Uterus (tissue), 3 donors: ENCODE measurements at regions not wholly inside any gene's neighbourhood (a gene's known extent, or its start where the extent isn't known, plus 50 kb on each side); places are given as distances from the start of the nearest gene placed in this dataset.

Experiments used
- DNase-seq, 2 donors: peaks; one replicate each; pipeline ENCODE4 v3.0.0-alpha.2; 2019 to 2020
- H3K27ac ChIP-seq, 2 donors: fragments of 200-600 bp; sonication (generic); 1 replicate in 1 of 2; 2 replicates in 1 of 2; pipeline ENCODE4 v1.5.1; 2016 to 2018
- H3K27me3 ChIP-seq, 2 donors: fragments of 200-600 bp; sonication (generic); one replicate each; pipeline ENCODE4 v1.5.1; 2018 to 2019; ENCODE audit warnings: control low read depth in 1 of 2
- H3K36me3 ChIP-seq, 2 donors: fragments of 200-600 bp; sonication (generic); one replicate each; pipeline ENCODE4 v1.5.1; 2019; ENCODE audit warnings: control low read depth in 1 of 2
- H3K4me1 ChIP-seq, 2 donors: fragments of 200-600 bp; sonication (generic); one replicate each; pipeline ENCODE4 v1.5.1; 2018 to 2019; ENCODE audit warnings: control low read depth in 1 of 2
- H3K4me3 ChIP-seq, 2 donors: fragments of 200-600 bp; sonication (generic); 1 replicate in 1 of 2; 2 replicates in 1 of 2; pipeline ENCODE4 v1.5.1; 2018 to 2019; ENCODE audit warnings: mild to moderate bottlenecking in 1 of 2
- H3K9me3 ChIP-seq, 2 donors: fragments of 200-600 bp; sonication (generic); one replicate each; pipeline ENCODE4 v1.5.1; 2019; ENCODE audit warnings: control low read depth in 1 of 2
- CTCF ChIP-seq, 4 experiments: fragments of 200-600 bp in 2 of 4; fragments of 450-650 bp in 2 of 4; sonication (generic) in 2 of 4; IDR thresholded peaks; one replicate each; pipeline ENCODE4 v1.5.1; 2016 to 2019; ENCODE audit warnings: antibody characterized with exemption in 4 of 4, mild to moderate bottlenecking in 2 of 4, moderate library complexity in 1 of 4
- POLR2A ChIP-seq, 2 donors: fragments of 450-650 bp; IDR thresholded peaks; one replicate each; pipeline ENCODE4 v1.6.1; 2016; ENCODE audit warnings: antibody characterized with exemption in 2 of 2, mild to moderate bottlenecking in 1 of 2, moderate library complexity in 1 of 2
- intact Hi-C: fragments of 100-400 bp; cut with DNase I; formaldehyde crosslinking; loops from one replicate; pipeline ENCODE4 v1.15.1; 2023; ENCODE audit warnings: low total_unique reads
- donor health status: DM: yes; HTN: yes; CAD: no.

- Histone ChIP-seq H3K27ac (no peak overlapping the region), H3K4me3 (no peak overlapping the region), H3K4me1 (no peaks in the 10 kb centered on the region), H3K36me3 (no peaks in the 10 kb centered on the region), H3K9me3 (no peaks in the 10 kb centered on the region), H3K27me3 (no peaks in the 10 kb centered on the region)
- TF ChIP-seq CTCF (IDR thresholded peaks at IDR 0.05) (no peak), POLR2A (IDR thresholded peaks at IDR 0.05) (no peak)
- intact Hi-C loops, result no loop called here
- DNase-seq, result no peak
These were observed 358.5 kb upstream of the AKR1E2 start for GRCh38 chr10:4467481-4467880.

GRCh38 chr10:4460267-4460666 is 365.7 kb upstream of the AKR1E2 start:
- H3K9me3 ChIP-seq, result no peaks in the 10 kb centered on the region
- no peak for TF ChIP-seq CTCF (IDR thresholded peaks at IDR 0.05)
- no peak for TF ChIP-seq POLR2A (IDR thresholded peaks at IDR 0.05)
- no peaks in the 10 kb centered on the region for H3K27me3 ChIP-seq
- H3K36me3 ChIP-seq, result no peaks in the 10 kb centered on the region
- no peak overlapping the region for H3K27ac ChIP-seq
- no peak overlapping the region for H3K4me3 ChIP-seq
- intact Hi-C loops, result no loop called here
- H3K4me1 ChIP-seq, result no peaks in the 10 kb centered on the region
- no peak for DNase-seq

GRCh38 chr10:4459531-4459930 is 366.5 kb upstream of the AKR1E2 start:
- intact Hi-C loops, result no loop called here
- H3K4me1 ChIP-seq, result no peaks in the 10 kb centered on the region
- DNase-seq, result no peak
- TF ChIP-seq CTCF (IDR thresholded peaks at IDR 0.05), result no peak
- TF ChIP-seq POLR2A (IDR thresholded peaks at IDR 0.05), result no peak
- no peaks in the 10 kb centered on the region for H3K27me3 ChIP-seq
- H3K27ac ChIP-seq, result no peak overlapping the region
- H3K9me3 ChIP-seq, result no peaks in the 10 kb centered on the region
- H3K4me3 ChIP-seq, result no peak overlapping the region
- H3K36me3 ChIP-seq, result no peaks in the 10 kb centered on the region

DNA sequence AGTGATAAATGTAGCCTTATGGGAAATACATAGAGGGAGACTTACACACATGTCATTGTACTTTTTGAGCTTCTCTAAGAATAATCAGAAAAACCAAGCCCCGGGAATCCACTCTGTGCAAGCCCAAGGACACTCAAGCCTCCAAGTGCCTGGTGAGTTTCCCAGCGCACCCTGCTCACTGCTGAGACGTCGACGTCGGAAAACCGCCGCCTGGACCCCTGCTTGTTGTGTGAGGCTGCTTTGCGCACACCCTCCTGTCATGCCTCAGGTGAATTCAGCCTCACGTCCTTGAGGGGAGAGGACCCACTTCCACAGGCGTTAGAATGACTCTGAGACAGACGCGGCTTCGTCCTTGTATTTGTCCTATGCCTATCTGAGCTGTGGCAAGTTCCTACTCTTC is 368.4 kb upstream of the AKR1E2 start:
- no peak overlapping the region for H3K27ac ChIP-seq
- no peaks in the 10 kb centered on the region for H3K27me3 ChIP-seq
- DNase-seq, result no peak
- H3K36me3 ChIP-seq, result no peaks in the 10 kb centered on the region
- no peaks in the 10 kb centered on the region for H3K4me1 ChIP-seq
- no peak overlapping the region for H3K4me3 ChIP-seq
- intact Hi-C loops, result no loop called here
- TF ChIP-seq CTCF (IDR thresholded peaks at IDR 0.05) (no peak), POLR2A (IDR thresholded peaks at IDR 0.05) (no peak)
- no peaks in the 10 kb centered on the region for H3K9me3 ChIP-seq

DNA sequence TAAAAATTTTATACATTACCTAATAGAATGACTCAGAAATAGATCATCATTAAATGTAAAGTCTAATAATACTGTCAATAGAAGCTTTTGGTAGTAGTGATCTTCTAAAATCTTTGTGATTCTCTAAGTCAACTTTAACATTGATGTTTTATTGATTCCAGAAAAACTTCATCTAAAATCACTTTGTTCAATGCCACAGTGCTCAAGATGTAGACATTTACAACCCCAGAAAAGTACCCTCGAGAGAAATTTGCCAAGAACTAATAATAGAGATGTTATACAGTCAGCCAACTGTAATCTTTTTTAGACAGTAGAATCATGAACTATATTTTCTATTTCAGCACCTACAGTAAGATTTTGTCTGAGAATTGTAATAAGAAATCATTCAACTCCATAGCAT is 369.2 kb upstream of the AKR1E2 start:
- Histone ChIP-seq H3K4me1 (no peaks in the 10 kb centered on the region), H3K9me3 (no peaks in the 10 kb centered on the region), H3K27me3 (no peaks in the 10 kb centered on the region), H3K4me3 (no peak overlapping the region), H3K36me3 (no peaks in the 10 kb centered on the region), H3K27ac (no peak overlapping the region)
- no peak for TF ChIP-seq POLR2A (IDR thresholded peaks at IDR 0.05)
- DNase-seq, result no peak
- intact Hi-C loops, result no loop called here

- intact Hi-C loops, result no loop called here
- DNase-seq, result no peak
- no peaks in the 10 kb centered on the region for H3K4me1 ChIP-seq
- H3K4me3 ChIP-seq, result no peak overlapping the region
- no peak overlapping the region for H3K27ac ChIP-seq
- TF ChIP-seq POLR2A (IDR thresholded peaks at IDR 0.05) (no peak), CTCF (IDR thresholded peaks at IDR 0.05) (no peak)
- H3K27me3 ChIP-seq, result no peaks in the 10 kb centered on the region
- no peaks in the 10 kb centered on the region for H3K9me3 ChIP-seq
- no peaks in the 10 kb centered on the region for H3K36me3 ChIP-seq
These were observed 369.7 kb upstream of the AKR1E2 start for GRCh38 chr10:4456279-4456678.
